Colonic mucosa (tissue), 4 donors: ENCODE measurements at regions not wholly inside any gene's neighbourhood (a gene's known extent, or its start where the extent isn't known, plus 50 kb on each side); places are given as distances from the start of the nearest gene placed in this dataset.

Experiments
- DNase-seq: peaks from one replicate; pipeline ENCODE4 v3.0.0-alpha.2; 2020
- H3K27ac ChIP-seq: fragments of 200-600 bp; one replicate; pipeline ENCODE4 v1.8.0; 2021
- H3K27me3 ChIP-seq: fragments of 200-600 bp; one replicate; pipeline ENCODE4 v1.8.0; 2021
- H3K36me3 ChIP-seq: fragments of 200-600 bp; one replicate; pipeline ENCODE4 v1.8.0; 2021
- H3K4me1 ChIP-seq: fragments of 200-600 bp; one replicate; pipeline ENCODE4 v1.8.0; 2021; ENCODE audit warnings: mild to moderate bottlenecking
- H3K4me3 ChIP-seq: fragments of 200-600 bp; one replicate; pipeline ENCODE4 v1.8.0; 2021
- H3K9ac ChIP-seq, 2 donors: one replicate each; pipeline ENCODE4 v1.7.0; 2013; ENCODE audit warnings: control low read depth in 2 of 2, low read depth in 2 of 2, low read length in 2 of 2
- H3K9me3 ChIP-seq: fragments of 200-600 bp; one replicate; pipeline ENCODE4 v1.8.0; 2021
- intact Hi-C: fragments of 100-400 bp; cut with DNase I; formaldehyde crosslinking; loops from one replicate; pipeline ENCODE4 v1.14.1; 2022
- TF ChIP-seq, protein P1 (sequence below): fragments of 200-600 bp; IDR thresholded peaks from one replicate; pipeline ENCODE4 v1.8.0; 2022; ENCODE audit warnings: antibody characterized with exemption, mild to moderate bottlenecking
- donor health status: healthy.
- donor health status: DM: no; HTN: no; CAD: no.
- donor health status: DM: no; HTN: no; CAD: no.

DNA sequence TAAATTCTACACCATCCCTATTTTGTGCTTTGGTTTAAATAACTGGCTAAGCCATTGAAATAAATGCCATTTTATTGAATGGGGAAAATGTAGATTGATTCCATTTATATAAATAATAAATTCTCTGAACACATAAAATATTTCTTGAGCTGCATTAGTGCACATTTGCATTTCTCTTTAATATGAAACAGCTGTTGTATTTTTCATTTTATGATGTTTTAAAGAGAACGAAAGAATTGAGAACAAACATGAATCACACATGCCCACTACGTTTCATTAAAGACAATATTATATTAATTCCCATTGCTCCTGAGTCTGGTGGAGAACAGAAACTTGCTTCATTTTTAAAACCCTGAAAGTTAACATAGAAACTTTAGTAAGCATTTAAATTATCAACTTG is 235.7 kb upstream of the CFAP20DC start:
- no peak for DNase-seq
- H3K9me3 ChIP-seq = no peaks in the 10 kb centered on the region
- no peak overlapping the region for H3K4me3 ChIP-seq
- H3K9ac ChIP-seq = no peak overlapping the region
- no peak overlapping the region for H3K27ac ChIP-seq
- no peaks in the 10 kb centered on the region for H3K4me1 ChIP-seq
- TF ChIP-seq, protein P1, sequence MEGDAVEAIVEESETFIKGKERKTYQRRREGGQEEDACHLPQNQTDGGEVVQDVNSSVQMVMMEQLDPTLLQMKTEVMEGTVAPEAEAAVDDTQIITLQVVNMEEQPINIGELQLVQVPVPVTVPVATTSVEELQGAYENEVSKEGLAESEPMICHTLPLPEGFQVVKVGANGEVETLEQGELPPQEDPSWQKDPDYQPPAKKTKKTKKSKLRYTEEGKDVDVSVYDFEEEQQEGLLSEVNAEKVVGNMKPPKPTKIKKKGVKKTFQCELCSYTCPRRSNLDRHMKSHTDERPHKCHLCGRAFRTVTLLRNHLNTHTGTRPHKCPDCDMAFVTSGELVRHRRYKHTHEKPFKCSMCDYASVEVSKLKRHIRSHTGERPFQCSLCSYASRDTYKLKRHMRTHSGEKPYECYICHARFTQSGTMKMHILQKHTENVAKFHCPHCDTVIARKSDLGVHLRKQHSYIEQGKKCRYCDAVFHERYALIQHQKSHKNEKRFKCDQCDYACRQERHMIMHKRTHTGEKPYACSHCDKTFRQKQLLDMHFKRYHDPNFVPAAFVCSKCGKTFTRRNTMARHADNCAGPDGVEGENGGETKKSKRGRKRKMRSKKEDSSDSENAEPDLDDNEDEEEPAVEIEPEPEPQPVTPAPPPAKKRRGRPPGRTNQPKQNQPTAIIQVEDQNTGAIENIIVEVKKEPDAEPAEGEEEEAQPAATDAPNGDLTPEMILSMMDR = no peak
- intact Hi-C loops = no loop called here
- no peaks in the 10 kb centered on the region for H3K27me3 ChIP-seq
- no peaks in the 10 kb centered on the region for H3K36me3 ChIP-seq

DNA sequence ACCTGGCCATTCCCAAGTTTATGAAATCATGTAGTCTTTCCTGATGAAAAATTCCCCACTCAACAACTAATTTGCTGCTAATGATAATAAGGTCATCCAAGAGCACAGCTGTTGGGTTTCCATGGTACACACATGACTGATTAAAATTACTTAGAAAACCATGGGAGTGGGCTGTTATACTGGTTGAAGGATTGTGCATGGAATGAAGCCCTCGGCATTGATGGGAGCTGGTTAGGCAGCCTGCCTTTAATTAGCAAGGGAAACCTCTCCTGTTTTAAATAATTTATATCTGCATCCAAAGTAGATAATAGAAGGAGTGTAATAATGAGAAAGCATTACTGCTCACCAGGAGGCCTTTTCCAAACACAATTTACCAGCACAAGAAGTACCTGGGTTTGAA is 235.1 kb upstream of the CFAP20DC start:
- TF ChIP-seq, protein P1 = no peak
- DNase-seq = no peak
- intact Hi-C loops = no loop called here
- Histone ChIP-seq H3K4me1 (no peaks in the 10 kb centered on the region), H3K27me3 (no peaks in the 10 kb centered on the region), H3K4me3 (no peak overlapping the region), H3K36me3 (no peaks in the 10 kb centered on the region), H3K27ac (no peak overlapping the region), H3K9ac (no peak overlapping the region), H3K9me3 (no peaks in the 10 kb centered on the region)

DNA sequence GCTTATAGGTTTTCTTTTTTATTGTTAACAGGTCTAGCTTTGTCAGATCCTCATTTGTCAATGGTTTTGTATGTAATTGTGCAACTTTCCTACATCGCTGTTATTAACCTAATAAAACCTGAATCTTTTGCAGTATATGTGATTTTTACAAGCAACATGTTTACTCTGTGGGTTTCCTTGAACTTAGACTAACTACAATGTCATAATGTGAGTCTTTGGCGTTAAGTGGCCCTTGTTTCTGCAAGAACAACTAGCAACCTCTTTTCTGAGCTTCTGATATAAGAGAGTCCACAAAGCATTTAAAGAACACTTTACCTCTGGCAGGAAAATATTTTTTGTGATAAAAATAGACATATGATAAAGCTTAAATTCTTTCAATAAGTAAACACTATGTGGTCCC is 230.3 kb upstream of the CFAP20DC start:
- no peak overlapping the region for H3K4me3 ChIP-seq
- no peaks in the 10 kb centered on the region for H3K27me3 ChIP-seq
- intact Hi-C loops = no loop called here
- H3K9me3 ChIP-seq = no peaks in the 10 kb centered on the region
- H3K27ac ChIP-seq = no peak overlapping the region
- no peak overlapping the region for H3K9ac ChIP-seq
- no peaks in the 10 kb centered on the region for H3K4me1 ChIP-seq
- DNase-seq = no peak
- TF ChIP-seq, protein P1 = no peak
- H3K36me3 ChIP-seq = no peaks in the 10 kb centered on the region

DNA sequence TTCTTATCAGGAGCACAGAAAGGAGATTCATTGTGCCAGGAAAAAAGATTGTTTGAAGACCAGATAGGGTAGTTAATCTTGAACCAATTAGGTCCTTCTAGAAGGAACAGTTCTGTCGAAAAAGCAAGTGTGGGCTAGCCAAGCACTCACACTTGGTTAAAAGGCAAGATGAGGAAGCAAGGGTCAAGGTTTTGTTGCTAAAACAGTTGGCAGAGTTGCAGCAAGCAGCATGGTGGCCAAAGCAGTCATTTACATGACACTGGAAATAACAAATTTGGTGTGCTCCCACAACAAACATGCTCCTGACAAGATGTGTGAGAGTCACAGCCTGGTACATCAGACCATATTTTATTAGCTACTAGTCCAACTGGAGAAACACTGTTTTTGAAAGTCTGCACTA is 228.0 kb upstream of the CFAP20DC start:
- Histone ChIP-seq H3K4me3 (no peak overlapping the region), H3K27me3 (no peaks in the 10 kb centered on the region), H3K27ac (no peak overlapping the region), H3K36me3 (no peaks in the 10 kb centered on the region), H3K9ac (no peak overlapping the region), H3K4me1 (no peaks in the 10 kb centered on the region), H3K9me3 (no peaks in the 10 kb centered on the region)
- intact Hi-C loops = no loop called here
- TF ChIP-seq, protein P1 = no peak
- no peak for DNase-seq

DNA sequence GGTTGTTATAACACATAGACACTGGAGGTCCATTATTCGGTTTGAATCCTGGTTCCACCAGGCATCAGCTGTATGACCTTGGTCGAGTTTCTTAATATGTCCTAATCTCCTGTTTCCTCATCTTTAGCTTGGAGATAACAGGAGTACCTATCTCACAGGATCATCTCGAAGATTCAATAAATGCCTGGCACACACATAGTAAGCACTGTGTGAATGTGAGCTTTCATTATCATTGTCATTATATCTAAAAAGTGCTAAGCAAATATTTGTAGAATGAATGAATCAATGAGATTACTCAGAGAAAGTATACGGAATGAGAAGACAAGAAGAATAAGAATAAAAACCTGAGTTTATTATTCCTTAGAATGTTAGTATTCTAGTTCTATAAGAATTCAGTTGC is 227.4 kb upstream of the CFAP20DC start:
- no peaks in the 10 kb centered on the region for H3K27me3 ChIP-seq
- TF ChIP-seq, protein P1 = no peak
- no peaks in the 10 kb centered on the region for H3K36me3 ChIP-seq
- H3K4me1 ChIP-seq = no peaks in the 10 kb centered on the region
- no peak overlapping the region for H3K4me3 ChIP-seq
- DNase-seq = no peak
- H3K9ac ChIP-seq = no peak overlapping the region
- no peak overlapping the region for H3K27ac ChIP-seq
- intact Hi-C loops = no loop called here
- no peaks in the 10 kb centered on the region for H3K9me3 ChIP-seq

DNA sequence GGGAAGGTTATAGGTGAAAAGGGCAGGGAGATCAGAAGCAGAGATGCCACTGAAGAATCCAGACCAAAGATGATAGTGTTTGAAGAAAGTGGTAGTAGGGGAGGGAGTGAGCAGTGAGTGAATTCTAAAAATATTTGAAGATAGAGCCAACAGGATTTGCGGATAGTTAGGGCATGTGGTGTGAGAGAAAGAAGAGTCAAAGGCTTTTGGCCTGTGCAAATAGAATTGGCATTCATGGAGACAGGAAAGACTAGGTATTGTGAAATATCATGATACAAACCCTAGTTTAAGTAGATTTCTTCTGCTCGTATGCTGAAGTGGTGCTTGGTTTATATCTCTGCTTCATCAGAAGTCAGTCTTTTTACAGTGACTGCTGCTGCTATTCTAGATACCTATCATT is 224.2 kb upstream of the CFAP20DC start:
- no peak overlapping the region for H3K27ac ChIP-seq
- H3K27me3 ChIP-seq = no peaks in the 10 kb centered on the region
- no peaks in the 10 kb centered on the region for H3K9me3 ChIP-seq
- TF ChIP-seq, protein P1 = no peak
- H3K36me3 ChIP-seq = no peaks in the 10 kb centered on the region
- intact Hi-C loops = no loop called here
- no peak overlapping the region for H3K9ac ChIP-seq
- no peak for DNase-seq
- H3K4me3 ChIP-seq = no peak overlapping the region
- no peaks in the 10 kb centered on the region for H3K4me1 ChIP-seq
